ENCODE measurements at regions not wholly inside any gene's neighbourhood (a gene's known extent, or its start where the extent isn't known, plus 50 kb on each side); places are given as distances from the start of the nearest gene placed in this dataset.

DNA sequence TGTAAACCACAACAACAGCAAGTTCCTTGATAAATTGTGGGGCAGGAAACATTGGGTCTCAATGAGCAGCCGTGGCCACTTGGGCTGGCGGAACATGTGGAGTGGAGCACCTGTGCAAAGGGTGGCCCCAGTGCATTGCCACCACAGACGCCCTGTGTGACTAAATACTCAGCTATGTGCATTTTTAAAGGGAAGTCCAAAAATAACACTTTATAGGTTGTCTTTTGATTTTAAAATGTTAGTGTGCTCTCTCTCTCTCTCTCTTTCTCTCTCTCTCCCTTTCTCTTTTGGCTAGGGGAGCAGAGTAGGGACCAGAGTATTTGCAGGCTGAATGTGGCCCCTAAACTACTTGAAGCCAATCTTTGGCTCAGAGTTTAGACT lies 236.3 kb downstream of the BCAS1 start:
- Histone ChIP-seq H3K4me3 (ENCODE audit: low read depth, low read length) (no peak overlapping the region), H3K36me3 (no peaks in the 10 kb centered on the region), H3K27me3 (ENCODE audit: insufficient read depth, low read depth, severe bottlenecking) (no peaks in the 10 kb centered on the region), H3K27ac (no peak overlapping the region), H3K9me3 (ENCODE audit: severe bottlenecking) (no peaks in the 10 kb centered on the region)
- TF ChIP-seq, protein P1, sequence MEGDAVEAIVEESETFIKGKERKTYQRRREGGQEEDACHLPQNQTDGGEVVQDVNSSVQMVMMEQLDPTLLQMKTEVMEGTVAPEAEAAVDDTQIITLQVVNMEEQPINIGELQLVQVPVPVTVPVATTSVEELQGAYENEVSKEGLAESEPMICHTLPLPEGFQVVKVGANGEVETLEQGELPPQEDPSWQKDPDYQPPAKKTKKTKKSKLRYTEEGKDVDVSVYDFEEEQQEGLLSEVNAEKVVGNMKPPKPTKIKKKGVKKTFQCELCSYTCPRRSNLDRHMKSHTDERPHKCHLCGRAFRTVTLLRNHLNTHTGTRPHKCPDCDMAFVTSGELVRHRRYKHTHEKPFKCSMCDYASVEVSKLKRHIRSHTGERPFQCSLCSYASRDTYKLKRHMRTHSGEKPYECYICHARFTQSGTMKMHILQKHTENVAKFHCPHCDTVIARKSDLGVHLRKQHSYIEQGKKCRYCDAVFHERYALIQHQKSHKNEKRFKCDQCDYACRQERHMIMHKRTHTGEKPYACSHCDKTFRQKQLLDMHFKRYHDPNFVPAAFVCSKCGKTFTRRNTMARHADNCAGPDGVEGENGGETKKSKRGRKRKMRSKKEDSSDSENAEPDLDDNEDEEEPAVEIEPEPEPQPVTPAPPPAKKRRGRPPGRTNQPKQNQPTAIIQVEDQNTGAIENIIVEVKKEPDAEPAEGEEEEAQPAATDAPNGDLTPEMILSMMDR (IDR thresholded peaks at IDR 0.05; ENCODE audit: low read depth, low read length), result no peak
- DNase-seq, result no peak

DNA sequence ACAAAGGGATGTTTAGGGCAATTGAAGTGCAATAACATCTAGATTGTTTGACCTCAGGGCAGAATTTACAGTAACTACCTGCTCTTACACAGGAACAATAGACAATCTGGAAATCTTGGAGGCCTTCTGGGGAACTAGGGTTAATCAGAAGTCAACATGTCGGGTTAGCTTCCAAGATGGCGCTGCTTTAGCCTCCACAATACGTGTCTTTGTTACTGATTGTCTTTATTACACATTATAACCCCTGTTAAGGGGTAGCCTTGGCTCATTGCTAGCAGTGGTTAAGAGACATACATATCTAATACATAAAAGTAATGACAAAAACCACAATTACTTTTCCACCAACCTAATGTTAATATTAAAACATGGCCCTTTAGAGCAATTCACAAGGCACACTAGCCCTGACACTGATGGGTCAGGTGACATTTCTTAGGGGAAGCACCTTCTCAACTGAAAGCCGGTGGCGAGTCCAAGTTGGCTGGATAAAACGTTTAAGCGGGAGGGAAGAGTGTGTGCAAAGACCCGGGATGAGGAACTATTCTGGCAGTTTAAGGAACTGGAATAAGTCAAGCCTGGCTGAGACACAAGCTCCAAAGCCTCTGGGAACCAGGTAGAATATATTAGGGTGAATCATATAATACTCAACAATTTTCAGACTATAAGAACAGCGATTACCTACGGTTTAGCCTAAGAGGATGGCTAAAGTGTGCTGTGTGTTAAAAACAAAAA lies 236.9 kb downstream of the BCAS1 start:
- no peak for DNase-seq
- Histone ChIP-seq H3K4me3 (ENCODE audit: low read depth, low read length) (no peak overlapping the region), H3K27ac (no peak overlapping the region), H3K9me3 (ENCODE audit: severe bottlenecking) (no peaks in the 10 kb centered on the region), H3K36me3 (no peaks in the 10 kb centered on the region), H3K27me3 (ENCODE audit: insufficient read depth, low read depth, severe bottlenecking) (no peaks in the 10 kb centered on the region)
- TF ChIP-seq, protein P1 (IDR thresholded peaks at IDR 0.05; ENCODE audit: low read depth, low read length), result no peak

DNA sequence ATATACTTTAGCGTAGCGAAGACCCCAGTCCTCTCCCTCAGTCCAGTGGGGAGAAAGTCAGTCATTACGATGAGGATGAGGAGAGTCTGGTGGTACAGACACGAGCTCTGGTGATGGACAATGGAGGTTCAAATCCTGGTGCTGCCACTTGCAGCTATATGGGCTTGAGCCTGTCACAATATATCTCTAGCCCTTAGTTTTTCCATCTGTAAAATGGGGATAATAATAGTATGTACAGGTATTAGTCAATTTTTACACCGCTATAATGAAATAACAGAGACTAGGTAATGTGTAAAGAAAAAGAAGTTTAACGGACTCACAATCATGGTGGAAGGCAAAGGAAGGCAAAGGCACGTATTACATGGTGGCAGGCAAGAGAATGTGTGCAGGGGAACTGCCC lies 237.9 kb downstream of the BCAS1 start:
- DNase-seq, result no peak
- TF ChIP-seq, protein P1 (IDR thresholded peaks at IDR 0.05; ENCODE audit: low read depth, low read length), result no peak
- H3K36me3 ChIP-seq, result no peaks in the 10 kb centered on the region
- H3K27me3 ChIP-seq (ENCODE audit: insufficient read depth, low read depth, severe bottlenecking), result no peaks in the 10 kb centered on the region
- no peaks in the 10 kb centered on the region for H3K9me3 ChIP-seq (ENCODE audit: severe bottlenecking)
- H3K4me3 ChIP-seq (ENCODE audit: low read depth, low read length), result no peak overlapping the region
- no peak overlapping the region for H3K27ac ChIP-seq

DNA sequence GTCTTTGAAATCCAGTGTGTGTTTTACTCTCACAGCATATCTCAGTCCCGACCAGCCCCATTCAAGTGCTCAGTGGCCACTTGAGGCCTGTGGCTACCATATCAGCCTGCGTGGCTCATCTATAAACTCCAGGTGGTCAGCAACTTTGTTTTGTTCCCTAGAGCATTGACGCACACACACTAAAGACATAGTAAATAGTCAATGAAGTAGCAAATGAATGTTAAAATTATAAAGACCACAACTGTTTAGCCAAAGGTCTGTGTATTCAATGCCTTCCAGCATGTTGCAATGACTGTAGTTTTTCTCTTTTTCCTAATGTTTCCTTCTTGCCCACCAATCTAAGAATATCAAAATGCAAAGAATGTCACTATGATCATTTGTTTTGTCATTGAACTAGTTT lies 238.2 kb upstream of the ZNF217 start:
- TF ChIP-seq, protein P1 (IDR thresholded peaks at IDR 0.05; ENCODE audit: low read depth, low read length), result no peak
- DNase-seq, result no peak
- H3K36me3 ChIP-seq, result no peaks in the 10 kb centered on the region
- H3K9me3 ChIP-seq (ENCODE audit: severe bottlenecking), result no peaks in the 10 kb centered on the region
- no peaks in the 10 kb centered on the region for H3K27me3 ChIP-seq (ENCODE audit: insufficient read depth, low read depth, severe bottlenecking)
- no peak overlapping the region for H3K4me3 ChIP-seq (ENCODE audit: low read depth, low read length)
- no peak overlapping the region for H3K27ac ChIP-seq

DNA sequence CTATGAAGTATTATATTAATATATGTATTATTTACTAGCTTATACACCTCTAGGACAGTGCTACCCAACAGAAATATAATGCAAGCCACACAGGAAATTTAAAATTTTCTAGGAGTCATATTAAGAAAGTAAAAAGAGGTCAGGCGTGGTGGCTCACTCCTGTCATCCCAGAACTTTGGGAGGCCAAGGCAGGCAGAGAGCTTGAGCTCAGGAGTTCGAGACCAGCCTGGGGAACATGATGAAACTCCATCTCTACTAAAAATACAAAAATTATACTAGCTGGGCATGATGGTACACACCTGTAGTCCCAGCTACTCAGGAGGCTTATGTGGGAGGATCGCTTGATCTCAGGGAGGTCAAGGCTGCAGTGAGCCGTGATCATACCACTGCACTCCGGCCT lies 237.6 kb upstream of the ZNF217 start:
- no peak for DNase-seq
- TF ChIP-seq, protein P1 (IDR thresholded peaks at IDR 0.05; ENCODE audit: low read depth, low read length), result no peak
- H3K27me3 ChIP-seq (ENCODE audit: insufficient read depth, low read depth, severe bottlenecking), result no peaks in the 10 kb centered on the region
- H3K27ac ChIP-seq, result no peak overlapping the region
- no peaks in the 10 kb centered on the region for H3K36me3 ChIP-seq
- no peak overlapping the region for H3K4me3 ChIP-seq (ENCODE audit: low read depth, low read length)
- H3K9me3 ChIP-seq (ENCODE audit: severe bottlenecking), result no peaks in the 10 kb centered on the region
